ENCODE measurements at regions not wholly inside any gene's neighbourhood (a gene's known extent, or its start where the extent isn't known, plus 50 kb on each side); places are given as distances from the start of the nearest gene placed in this dataset.

- TF ChIP-seq, protein P1, sequence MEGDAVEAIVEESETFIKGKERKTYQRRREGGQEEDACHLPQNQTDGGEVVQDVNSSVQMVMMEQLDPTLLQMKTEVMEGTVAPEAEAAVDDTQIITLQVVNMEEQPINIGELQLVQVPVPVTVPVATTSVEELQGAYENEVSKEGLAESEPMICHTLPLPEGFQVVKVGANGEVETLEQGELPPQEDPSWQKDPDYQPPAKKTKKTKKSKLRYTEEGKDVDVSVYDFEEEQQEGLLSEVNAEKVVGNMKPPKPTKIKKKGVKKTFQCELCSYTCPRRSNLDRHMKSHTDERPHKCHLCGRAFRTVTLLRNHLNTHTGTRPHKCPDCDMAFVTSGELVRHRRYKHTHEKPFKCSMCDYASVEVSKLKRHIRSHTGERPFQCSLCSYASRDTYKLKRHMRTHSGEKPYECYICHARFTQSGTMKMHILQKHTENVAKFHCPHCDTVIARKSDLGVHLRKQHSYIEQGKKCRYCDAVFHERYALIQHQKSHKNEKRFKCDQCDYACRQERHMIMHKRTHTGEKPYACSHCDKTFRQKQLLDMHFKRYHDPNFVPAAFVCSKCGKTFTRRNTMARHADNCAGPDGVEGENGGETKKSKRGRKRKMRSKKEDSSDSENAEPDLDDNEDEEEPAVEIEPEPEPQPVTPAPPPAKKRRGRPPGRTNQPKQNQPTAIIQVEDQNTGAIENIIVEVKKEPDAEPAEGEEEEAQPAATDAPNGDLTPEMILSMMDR (conservative IDR thresholded peaks at IDR 0.05; ENCODE audit: low read depth) = no peak
- DNase-seq (ENCODE audit: low spot score) = no peak
- ChIA-PET POLR2A (ENCODE audit: low non-redundant PET) (no interaction called here), CTCF (interaction anchor here (0.6 kb wide), 1 partner anchor 22 kb away, joined by 3 read pairs; no protein-coding TSS in a partner anchor)
- H3K27ac ChIP-seq = no peak overlapping the region
Measured at GRCh38 chr10:56728349-56728748, 367.3 kb upstream of the ZWINT start.

DNA sequence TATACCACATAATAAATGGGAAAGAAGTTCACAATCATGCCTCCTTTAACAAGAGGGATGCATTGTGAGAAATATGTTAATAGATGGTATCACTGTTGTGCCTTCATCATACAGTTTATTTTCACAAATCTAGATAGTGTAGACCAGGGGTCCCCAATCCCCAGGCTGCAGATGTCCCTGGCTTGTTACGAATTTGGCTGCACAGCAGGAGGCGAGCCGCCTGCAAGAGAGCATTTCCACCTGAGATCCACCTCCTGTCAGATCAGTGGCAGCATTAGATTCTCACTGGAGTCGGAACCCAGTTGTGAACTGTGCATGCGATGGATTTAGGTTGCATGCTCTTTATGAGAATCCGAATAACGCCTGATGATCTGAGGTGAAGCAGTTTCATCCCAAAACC lies 361.9 kb upstream of the ZWINT start:
- TF ChIP-seq, protein P1 (conservative IDR thresholded peaks at IDR 0.05; ENCODE audit: low read depth) = no peak
- H3K27ac ChIP-seq = no peak overlapping the region
- no peak for DNase-seq (ENCODE audit: low spot score)
- ChIA-PET POLR2A (ENCODE audit: low non-redundant PET) (no interaction called here), CTCF (no interaction called here)

- CTCF ChIA-PET = no interaction called here
- no peak for DNase-seq (ENCODE audit: low spot score)
- POLR2A ChIA-PET (ENCODE audit: low non-redundant PET) = no interaction called here
- no peak overlapping the region for H3K27ac ChIP-seq
- TF ChIP-seq, protein P1 (conservative IDR thresholded peaks at IDR 0.05; ENCODE audit: low read depth) = no peak
Measured at GRCh38 chr10:56715262-56715661, 354.2 kb upstream of the ZWINT start.

- POLR2A ChIA-PET (ENCODE audit: low non-redundant PET) = no interaction called here
- no peak overlapping the region for H3K27ac ChIP-seq
- CTCF ChIA-PET = no interaction called here
- no peak for DNase-seq (ENCODE audit: low spot score)
- TF ChIP-seq, protein P1 (conservative IDR thresholded peaks at IDR 0.05; ENCODE audit: low read depth) = no peak
Measured at GRCh38 chr10:56698506-56698905, 337.4 kb upstream of the ZWINT start.

GRCh38 chr10:56679578-56679977 lies 318.5 kb upstream of the ZWINT start:
- DNase-seq (ENCODE audit: low spot score) = no peak
- POLR2A ChIA-PET (ENCODE audit: low non-redundant PET) = no interaction called here
- no peak overlapping the region for H3K27ac ChIP-seq

DNA sequence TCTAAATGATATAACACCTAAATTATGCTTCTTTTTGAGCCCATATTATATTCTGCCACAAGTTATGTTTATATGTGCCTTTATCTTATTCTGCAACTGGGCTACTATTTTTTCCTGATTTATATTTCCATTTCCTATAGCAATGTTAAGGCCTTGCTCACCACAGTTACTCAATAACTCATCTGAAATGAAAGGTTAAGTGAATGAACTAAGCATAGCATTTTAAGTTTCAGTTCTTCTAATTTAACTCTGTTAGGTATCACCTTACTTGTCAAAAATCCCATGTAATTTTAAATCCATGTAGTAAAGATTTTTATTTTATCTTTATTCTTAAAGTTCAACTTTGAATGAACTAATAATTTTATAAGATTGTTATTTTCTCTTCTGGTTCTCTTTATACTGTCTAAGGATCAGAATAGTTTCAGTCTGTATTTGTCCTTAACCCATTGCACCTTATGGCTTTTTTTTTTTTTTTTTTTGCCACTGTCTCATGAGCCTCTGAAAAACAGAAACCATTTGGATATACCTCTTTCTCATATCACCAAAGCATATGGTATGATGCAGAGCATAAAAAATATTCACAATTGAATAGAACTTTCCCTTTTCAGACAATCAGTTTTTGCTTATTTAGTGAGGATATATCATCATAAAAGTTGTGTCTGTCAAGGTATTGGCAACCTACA lies 301.8 kb upstream of the ZWINT start:
- POLR2A ChIA-PET (ENCODE audit: low non-redundant PET) = no interaction called here
- no peak for DNase-seq (ENCODE audit: low spot score)
- CTCF ChIA-PET = interaction anchor here (0.6 kb wide), 1 partner anchor 262 kb away, joined by 4 read pairs; no protein-coding TSS in a partner anchor

More at GRCh38 chr10:56679578-56679977, 318.5 kb upstream of the ZWINT start:
- TF ChIP-seq, protein P1 (conservative IDR thresholded peaks at IDR 0.05; ENCODE audit: low read depth) = no peak
- CTCF ChIA-PET = no interaction called here

More for the DNA sequence above, 301.8 kb upstream of the ZWINT start:
- TF ChIP-seq, protein P1 (conservative IDR thresholded peaks at IDR 0.05; ENCODE audit: low read depth) = no peak
- no peak overlapping the region for H3K27ac ChIP-seq
